Suppressor macrophage treated with lipopolysaccharide for 1 hour (primary cell): ENCODE measurements at regions not wholly inside any gene's neighbourhood (a gene's known extent, or its start where the extent isn't known, plus 50 kb on each side); places are given as distances from the start of the nearest gene placed in this dataset.
A peak's percentile ranks its signal among the peaks of the same experiment; 100 is the strongest.
"Not testable (repeated sequence)": the region's sequence is repeated elsewhere in the genome, so short reads cannot be mapped to it uniquely, and the experiment has no call there.

Source experiments
- DNase-seq, 3 donors: peaks; one replicate each; pipeline ENCODE4 v3.0.0-alpha.2; 2020 to 2022

DNA sequence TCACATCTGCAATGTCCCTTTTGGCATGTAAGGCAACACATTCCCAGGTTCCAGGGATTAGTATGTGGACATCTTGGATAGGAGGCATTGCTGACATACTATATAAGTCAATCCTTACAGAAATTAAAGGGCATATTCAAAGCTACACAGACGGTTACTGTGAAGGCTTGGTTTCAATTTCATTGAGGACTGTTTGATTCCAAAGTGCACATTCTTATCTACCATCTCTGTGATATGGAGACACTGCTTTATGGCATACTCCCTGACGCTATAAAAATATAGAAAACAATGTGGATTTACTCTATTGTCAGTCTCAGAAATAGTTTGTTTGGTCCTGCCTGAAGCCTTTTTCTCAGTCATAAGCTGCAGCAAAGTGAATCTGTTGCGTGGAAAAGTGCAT, 1486.7 kb downstream of the FAM181B start:
- no peak for DNase-seq

DNA sequence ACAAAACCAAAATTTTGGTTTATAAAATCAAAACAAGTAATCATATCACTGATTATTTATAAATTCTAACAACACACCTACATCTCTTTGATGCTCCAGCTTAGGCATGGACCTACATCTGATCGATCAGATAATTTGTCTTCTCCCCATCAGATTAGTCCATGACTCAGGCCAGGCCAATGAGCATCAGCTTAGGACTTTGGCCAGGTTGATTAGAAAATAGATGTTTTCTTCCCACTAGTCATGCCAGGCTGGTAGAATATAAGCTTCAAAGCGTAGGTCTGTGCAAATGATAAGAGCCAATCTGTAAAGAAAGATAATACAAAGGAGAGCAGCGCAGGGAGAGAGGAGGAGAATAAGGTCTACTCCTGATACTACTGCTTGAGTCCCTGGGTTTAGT, 1487.9 kb downstream of the FAM181B start:
- no peak for DNase-seq

DNA sequence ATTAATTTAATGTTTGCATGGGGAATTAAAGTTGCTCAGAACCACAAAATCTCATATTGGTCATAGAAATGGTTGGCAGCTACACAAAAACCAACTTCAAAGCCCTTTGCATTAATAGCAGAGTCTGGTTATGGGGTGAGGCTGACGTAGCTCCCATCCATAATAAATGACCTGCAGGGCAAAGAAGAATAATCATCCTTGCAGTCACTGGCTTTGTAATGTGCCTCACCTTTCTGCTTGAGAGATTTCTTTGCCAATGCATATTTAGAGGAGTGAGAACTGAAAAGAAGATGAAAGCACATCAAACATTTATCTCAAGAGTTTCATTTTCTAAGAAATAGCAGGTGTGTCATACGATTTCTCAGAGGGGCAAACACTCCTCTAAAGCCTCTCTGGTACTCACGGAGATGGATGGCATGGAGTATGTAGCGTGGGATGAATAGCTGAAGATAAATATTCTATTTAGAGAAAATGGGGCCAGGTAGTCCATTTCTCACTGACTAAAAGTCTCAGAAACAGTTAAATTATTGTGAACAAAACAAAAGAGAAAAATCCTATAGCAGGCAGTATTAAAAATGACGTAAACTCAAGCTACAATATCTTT, 1491.9 kb downstream of the FAM181B start:
- DNase-seq = no peak

DNA sequence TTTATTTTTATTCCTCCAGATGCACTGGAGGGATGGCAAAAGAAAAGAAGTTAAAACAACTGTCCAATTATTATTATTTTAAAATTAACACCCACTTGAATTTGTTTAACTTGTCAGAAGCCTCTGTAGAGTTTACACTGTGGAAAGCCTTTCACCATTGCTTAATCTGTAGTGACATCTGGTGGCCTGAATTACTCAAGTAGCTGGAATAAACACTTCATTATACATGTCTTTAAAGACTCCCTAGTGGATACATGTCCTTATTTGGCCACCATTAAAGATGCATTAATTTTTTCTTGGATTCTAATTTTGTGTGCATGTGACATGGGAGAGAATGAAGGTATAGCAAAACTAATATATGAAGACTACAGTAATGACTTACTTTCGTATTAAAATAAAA, 1496.5 kb downstream of the FAM181B start:
- DNase-seq = peak; percentile 31 to 46 (median 44)

DNA sequence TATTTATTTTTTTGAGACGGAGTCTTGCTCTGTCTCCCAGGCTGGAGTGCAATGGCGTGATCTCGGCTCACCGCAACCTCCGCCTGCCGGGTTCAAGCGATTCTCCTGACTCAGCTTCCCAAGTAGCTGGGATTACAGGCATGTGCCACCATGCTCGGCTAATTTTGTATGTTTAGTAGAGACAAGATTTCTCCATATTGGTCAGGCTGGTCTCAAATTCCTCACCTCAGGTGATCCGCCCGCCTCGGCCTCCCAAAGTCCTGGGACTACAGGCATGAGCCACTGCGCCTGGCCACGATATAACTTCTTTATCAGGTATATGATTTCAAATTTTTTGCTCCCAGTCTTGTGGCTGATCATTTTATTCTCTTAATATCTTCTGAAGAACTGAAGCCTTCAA, 1506.3 kb downstream of the FAM181B start:
- DNase-seq = not testable (repeated sequence)

DNA sequence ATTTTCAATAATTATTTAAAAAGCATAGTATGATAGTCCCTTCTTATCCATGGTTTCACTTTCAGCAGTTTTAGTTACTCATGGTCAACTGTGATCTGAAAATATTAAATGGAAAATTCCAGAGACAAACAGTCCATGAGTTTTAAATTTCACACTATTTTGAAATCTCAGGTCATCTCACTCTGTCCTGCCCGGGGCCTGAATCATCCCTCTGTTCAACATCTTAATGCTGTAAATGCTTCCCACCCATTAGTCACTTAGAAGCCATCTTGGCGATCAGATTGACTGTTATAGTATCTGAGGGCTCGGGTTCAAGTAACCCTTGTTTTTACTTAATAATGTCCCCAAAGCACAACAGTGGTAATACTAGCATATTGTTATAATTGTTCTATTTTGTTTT, 1509.3 kb downstream of the FAM181B start:
- DNase-seq = no peak

DNA sequence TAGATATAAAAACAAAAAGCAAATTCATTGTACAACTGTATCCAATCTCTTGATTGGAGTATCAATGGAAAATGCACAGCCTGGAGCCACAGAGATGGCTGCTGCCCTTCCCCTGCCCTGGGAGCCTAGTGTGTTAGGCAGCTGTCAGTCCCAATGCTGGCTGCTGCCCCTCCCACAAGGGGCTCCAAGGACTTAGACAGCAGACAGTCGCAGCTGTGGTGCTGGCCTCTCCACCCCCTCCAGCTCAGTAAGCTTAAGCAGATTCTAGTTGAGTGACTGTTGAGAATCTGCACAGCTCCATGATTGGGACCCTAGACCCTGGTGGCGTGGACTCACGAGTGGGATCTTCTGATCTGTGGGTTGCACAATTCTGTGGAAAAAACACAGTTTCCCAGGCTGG, 1511.2 kb downstream of the FAM181B start:
- no peak for DNase-seq

DNA sequence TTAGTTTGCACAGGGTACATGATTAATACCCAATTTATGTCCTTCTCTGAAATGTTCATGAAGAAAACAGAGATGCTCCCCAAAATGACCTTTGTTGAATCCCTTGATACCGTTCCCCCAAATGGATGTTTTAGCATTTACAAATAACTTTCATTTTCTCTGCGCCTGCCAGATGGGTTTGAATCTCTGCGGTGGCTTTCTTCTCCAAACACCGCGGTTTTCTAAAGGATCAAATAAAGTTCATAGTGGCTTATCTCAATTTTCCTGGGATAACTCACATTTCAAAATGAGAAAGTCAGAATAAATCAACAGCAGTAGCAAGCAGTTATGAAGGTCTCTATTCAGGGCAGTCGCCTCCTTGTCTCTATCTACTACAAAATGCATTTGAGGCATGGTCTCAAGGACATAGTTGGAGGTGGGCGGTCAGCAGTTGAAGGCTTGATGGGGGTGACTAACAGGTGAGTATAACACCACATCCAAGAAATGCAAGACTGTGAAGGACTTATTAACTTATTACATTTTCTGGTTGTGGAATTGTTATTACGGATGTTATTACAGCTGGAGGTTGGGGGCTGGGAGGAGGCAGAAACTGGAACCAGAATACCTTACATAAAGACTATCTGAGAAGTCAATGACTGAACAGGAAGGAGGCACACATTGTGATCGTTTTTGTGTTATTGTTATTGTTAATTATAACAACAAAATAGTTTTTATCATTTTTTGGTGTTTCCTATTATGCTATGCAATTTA, 1513.3 kb downstream of the FAM181B start:
- no peak for DNase-seq

DNA sequence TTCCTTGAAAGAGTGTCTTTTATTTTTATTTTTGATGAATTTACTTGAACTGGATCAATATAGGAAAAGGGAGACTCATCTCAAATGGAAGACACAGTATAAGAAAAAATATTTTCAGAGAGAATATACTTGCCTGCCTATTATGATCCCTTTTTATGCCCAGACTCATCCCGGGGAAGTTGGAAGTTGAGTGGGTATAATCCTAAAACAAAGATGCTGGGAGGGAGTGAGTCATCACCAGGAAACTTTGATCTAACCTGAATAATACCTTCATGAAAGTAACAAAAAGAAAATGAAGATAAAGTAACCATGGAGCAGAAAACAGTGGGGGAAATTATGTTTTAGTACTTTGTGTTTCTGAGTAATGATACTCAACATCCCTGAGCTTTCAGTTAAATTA, 1514.0 kb downstream of the FAM181B start:
- DNase-seq = no peak

DNA sequence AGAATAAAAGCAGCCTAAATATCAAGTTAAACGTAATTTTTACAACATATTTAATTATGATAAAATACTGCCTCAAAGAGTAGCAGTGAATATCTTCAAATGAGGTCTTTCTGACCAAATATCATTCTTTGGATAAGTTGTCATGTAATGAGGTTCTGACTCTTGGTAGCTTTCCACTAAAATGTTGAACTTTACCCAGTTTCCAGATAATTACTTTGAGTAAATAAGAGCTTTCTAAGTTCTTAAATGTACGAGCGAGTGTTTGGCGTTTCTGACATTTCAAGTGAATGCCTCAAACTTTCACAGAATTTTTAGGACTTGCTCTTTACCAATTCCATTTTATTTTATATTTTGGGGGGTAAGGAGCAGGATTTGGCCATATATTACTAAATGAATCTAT, 1515.2 kb downstream of the FAM181B start:
- DNase-seq = no peak

DNA sequence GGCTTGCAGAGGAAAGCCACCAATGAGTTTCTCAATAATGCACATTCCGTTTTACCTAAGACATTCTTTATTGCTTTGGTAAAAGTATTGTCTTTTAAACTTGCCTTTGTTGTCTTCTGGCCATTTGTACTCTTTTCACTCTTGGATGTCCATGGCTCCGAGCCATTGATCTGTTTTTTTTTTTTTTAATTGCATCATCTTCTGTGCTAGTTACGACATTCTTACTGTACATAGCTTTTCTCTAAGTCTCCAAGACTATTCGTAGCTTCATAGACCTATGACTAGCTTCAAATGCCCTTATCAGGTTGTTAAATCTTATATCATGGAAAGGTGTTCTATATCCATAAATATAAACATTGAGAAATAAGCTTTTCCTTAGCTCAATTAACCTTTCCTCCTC, 1522.6 kb downstream of the FAM181B start:
- DNase-seq = no peak

DNA sequence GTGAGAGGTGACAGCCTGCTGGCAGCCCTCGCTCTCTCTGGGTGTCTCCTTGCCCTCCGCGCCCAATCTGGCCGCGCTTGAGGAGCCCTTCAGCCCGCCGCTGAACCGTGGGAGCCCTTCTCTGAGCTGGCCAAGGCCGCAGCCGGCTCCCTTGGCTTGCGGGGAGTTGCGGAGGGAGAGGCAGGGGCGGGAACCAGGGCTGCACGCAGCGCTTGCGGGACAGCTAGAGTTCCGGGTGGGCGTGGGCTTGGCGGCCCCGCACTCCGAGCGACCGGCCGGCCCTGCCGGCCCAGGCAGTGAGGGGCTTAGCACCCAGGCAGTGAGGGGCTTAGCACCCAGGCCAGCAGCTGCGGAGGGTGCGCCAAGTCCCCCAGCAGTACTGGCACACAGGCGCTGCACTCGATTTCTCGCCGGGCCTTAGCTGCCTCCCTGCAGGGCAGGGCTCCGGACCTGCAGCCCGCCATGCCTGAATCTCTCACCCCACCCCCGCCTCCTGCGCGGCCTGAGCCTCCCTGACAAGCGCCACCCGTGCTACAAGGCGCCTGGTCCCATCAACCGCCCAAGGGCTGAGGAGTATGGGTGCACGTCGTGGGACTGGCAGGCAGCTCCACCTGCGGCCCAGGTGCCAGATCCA, 1526.1 kb downstream of the FAM181B start:
- DNase-seq = no peak

DNA sequence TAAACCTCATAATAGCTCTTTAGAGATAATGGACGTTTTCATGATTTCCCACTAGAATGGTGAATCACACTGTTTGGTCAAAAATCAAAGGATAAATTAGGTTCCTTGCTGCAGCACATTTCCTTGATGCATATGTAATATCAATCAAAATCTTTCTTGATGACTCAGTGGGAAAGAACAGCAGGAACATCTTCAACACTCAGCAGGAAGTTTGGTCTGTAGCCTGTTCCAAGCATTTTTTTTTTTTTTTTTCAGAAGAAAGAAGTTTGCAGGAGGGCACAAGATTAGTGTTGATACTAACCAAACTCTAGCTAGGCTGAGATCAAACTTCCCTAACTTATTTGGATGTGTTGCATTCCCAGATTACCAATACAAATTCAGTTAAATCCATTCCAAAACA, 1529.8 kb downstream of the FAM181B start:
- DNase-seq = no peak

DNA sequence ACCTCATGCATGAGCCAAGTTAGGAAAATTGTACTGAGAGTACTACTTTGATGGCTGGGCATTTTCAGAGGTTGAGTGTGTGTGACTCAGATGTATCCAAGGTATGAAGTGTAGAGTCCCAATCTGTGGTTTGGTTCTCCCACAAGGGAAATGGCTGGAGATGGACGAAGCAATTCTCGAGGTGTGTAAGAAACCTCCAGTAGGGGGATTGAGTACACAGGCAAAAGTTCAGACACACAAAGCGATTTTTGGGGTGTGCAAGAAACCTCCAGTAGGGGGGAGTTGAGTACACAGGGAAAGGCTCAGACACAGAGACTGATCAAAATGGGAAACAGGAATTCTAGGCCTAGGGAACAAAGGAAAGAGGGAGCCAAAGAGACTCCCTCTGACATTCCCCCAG, 1536.3 kb downstream of the FAM181B start:
- DNase-seq = no peak

DNA sequence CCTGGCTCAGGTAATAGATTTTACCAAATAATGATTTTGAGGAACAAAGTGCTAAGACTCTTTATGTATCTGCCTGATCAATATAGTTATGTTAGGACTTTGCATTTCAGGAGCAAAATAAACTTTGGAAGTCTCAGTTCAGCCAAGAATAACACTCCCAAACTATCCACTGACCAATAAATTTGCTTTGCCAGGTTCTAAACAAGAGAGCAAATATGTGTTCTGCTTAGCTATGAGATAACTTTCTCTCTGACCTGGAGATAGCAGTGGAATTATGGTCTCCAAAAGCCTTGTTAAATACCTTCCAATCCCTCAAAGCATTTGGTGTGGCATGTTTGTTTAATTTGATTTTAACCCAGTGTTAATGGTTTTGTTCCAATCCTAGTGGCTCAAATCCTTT, 1541.1 kb downstream of the FAM181B start:
- no peak for DNase-seq

DNA sequence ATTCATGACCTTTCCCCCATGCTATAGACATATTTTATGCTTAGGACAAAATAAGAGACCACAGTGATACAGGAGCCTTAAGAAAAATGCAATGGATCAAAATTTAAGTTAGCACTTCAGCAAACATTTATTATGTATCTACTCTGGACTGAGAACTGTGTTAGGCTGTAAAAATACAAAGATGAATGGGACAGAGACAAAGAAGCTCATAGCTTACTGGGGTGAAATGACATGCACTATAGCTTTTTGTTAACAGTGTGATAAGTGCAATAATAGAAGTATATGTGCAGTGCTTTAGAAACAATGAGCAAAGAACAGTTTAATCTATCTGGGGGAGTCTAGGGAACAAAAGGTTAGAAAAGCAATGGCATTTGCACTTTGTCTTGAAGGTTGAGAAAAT, 1543.1 kb downstream of the FAM181B start:
- DNase-seq = no peak

DNA sequence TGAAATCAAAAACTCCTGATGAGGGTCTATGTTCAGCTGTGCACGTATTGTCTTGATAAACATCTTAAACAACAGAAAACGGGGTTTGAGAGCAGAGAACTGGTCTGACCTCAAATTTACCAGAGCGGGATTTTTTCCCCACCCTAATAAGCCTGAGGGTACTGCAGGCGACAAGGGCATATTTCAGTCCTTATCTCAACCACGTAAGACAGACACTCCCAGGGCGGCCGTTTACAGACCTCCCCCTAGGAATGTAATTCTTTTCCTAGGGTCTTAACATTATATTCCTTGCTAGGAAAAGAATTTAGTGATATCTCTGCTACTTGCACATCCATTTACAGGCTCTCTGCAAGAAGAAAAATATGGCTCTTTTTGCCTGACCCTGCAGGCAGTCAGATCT, 1546.6 kb downstream of the FAM181B start:
- DNase-seq = not testable (repeated sequence)

DNA sequence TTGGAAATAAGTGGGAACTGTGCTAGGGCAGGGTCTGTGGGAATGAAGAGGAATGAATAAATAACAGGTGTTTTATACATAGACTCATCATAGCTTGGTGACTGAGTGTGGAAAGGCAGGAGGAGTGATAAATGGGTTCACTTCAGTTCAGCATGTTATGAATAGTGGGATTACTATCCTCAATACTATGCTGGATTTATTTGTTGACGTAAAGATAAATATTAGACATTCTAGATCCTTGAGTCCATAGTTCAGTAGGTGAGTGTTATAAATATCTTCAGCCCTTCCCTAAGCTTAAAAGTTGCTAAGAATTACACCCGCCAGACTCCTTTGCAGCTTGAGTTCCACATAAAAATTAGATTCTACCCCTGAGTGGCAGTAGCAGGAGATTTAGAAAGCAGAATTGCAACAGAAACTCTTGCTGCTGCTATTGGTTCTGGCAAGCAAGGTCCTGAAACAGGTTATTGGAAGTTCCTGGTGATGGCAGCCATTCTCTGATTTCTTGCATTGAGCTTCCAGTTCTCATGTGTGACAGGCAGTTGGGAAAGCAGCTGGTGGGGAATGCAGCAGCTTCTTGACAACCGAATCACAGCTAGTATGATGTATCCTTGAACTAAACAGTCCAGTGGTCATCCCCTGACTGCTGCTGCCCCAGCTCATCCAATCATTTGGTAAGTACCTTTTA, 1558.9 kb downstream of the FAM181B start:
- no peak for DNase-seq

DNA sequence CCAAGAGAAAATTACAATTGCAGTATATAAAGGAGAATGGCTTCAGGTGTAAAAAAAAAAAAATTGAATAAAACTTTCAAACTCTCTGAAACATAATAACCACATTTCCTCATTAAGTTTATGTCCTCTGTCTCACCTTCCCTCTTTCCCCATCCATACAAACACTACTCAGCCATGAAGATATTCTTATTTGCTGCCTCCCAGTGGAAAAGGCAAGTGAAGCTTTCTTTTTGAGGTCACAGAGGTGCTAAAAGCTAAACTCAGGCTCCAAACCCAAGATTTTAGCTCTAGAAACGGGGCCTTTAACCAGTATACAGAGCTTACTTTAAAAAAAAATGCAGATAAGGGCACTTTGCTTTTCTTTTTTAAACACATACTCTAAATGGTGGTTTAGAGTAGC, 1568.5 kb downstream of the FAM181B start:
- no peak for DNase-seq

DNA sequence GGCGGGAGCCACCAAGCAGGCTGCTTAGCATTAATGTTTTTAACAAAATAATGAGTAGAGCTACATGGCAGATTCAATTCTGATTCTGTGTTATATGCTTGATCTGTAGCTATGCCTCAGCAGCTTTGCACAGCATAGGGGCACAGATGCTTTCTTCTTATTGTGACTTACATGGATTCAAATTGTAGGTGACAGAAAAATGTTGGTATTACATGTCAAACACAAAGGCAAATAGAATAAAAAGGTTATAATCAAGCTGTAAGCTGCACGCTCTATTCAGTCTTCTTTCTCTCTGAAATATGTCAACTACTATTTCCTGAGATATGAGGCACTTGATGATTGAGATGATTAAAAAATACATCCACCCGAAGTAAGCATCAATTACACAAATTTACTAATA, 1573.8 kb downstream of the FAM181B start:
- DNase-seq = no peak

DNA sequence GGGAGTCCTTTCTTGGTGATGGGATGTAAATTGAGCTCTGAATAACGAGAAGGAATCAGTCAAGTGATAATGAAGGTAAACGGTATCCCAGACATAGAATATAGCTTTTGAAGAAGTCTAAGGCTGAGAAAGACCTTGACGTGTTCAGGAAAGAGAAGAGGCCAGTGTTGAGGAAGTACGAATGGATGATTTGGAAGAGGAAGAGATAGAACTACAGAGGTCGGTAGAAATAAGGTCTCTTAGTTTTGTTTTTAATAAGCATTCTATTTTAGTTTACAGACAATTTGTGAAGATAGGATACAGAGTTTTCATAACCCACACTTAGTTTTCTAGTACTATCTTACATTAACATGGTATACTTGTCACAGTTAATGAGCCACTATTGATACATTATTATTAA, 1598.1 kb downstream of the FAM181B start:
- no peak for DNase-seq

DNA sequence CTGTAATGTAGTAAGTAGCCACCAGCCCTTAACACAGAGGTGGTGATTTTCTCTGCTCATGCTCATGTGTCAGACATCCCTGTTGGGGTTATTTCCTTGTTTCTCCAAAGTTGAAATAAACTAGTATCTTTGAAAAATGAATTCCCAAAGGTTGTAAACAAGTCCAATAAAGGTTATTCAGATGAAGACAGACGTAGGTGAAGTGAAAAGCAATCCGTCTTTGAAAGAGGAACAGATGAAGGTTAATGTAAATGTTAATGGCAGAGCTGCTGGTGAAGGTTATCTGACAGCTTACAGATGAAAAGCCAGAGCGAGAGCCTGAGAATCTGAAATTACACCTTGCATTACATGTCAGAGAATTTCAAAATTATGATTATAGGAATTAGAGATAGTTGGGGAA, 1604.0 kb downstream of the FAM181B start:
- no peak for DNase-seq

DNA sequence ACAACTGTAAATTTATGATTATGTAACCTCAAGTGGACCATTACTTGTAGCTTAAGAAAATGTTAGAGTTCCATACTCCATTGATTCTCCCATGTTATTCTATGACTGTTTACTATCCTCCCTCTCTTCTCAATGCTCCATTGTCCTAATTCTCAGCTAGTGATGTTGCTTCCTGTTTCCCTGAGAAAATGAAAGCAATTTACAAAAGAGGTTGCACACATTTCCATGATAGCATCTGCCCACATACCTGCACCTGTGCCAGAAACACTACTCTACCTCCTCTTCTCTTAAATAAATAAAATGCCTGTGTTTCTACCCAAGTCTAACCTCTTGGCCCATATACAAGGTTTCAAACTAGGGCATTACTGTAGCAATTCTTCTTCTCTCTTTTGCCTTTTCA, 1620.9 kb downstream of the FAM181B start:
- no peak for DNase-seq

DNA sequence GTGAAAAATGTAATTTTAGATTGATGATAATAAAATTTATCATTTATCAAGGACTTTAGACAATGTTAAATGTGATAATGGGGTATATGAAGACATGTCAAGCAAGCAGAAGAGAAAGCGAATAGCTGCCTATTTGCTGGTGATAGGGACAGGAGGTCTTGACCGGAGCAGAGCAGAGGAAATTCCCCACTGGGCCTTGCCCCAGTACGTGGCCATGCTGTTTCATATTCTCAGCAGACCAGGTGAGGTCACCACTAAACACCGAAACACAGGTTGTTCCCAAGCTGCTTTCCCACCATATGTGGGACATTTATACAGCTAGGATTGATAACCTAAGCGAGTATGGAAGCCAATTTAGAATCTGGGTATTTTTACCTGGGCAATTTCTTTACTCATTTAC, 1629.6 kb downstream of the FAM181B start:
- DNase-seq = no peak
